Trophoblast cell (in vitro differentiated cells and primary cell): ENCODE measurements at regions not wholly inside any gene's neighbourhood (a gene's known extent, or its start where the extent isn't known, plus 50 kb on each side); places are given as distances from the start of the nearest gene placed in this dataset.
"Not testable (repeated sequence)": the region's sequence is repeated elsewhere in the genome, so short reads cannot be mapped to it uniquely, and the experiment has no call there.

Source experiments
- DNase-seq, 2 donors: peaks; one replicate each; pipeline ENCODE4 v3.0.0-alpha.2; 2016
- H2AFZ ChIP-seq: 2 replicates; pipeline ENCODE4 v1.6.1; 2013; ENCODE audit warnings: low read length, moderate library complexity, mild to moderate bottlenecking; ENCODE audit not compliant: insufficient read depth, poor library complexity
- H2AK5ac ChIP-seq: 2 replicates; pipeline ENCODE4 v1.6.1; 2013; ENCODE audit warnings: mild to moderate bottlenecking, low read length
- H2BK120ac ChIP-seq: 2 replicates; pipeline ENCODE4 v1.6.1; 2013; ENCODE audit warnings: low read length, mild to moderate bottlenecking, moderate library complexity; ENCODE audit not compliant: insufficient read depth, poor library complexity
- H2BK12ac ChIP-seq: 2 replicates; pipeline ENCODE4 v1.6.1; 2013; ENCODE audit warnings: mild to moderate bottlenecking, low read length, moderate library complexity
- H2BK5ac ChIP-seq: 2 replicates; pipeline ENCODE4 v1.6.1; 2013; ENCODE audit warnings: low read length, low read depth, moderate library complexity, mild to moderate bottlenecking; ENCODE audit not compliant: poor library complexity
- H3K14ac ChIP-seq: 2 replicates; pipeline ENCODE4 v1.6.1; 2013; ENCODE audit warnings: mild to moderate bottlenecking, low read length
- H3K18ac ChIP-seq: 2 replicates; pipeline ENCODE4 v1.6.1; 2013; ENCODE audit warnings: mild to moderate bottlenecking, low read length
- H3K23ac ChIP-seq: 2 replicates; pipeline ENCODE4 v1.6.1; 2013; ENCODE audit warnings: low read length
- H3K27ac ChIP-seq: 2 replicates; pipeline ENCODE4 v1.5.1; 2013; ENCODE audit warnings: low read depth, mild to moderate bottlenecking, inconsistent platforms, low read length, moderate library complexity
- H3K27me3 ChIP-seq: 2 replicates; pipeline ENCODE4 v1.6.1; 2013; ENCODE audit warnings: inconsistent platforms, mild to moderate bottlenecking, low read length, moderate library complexity; ENCODE audit not compliant: insufficient read depth
- H3K36me3 ChIP-seq, 2 experiments: 1 replicate in 1 of 2; 2 replicates in 1 of 2; pipeline ENCODE4 v1.6.1; 2013; ENCODE audit warnings: low read length in 2 of 2, mild to moderate bottlenecking in 2 of 2, moderate library complexity in 1 of 2; ENCODE audit not compliant: insufficient read depth in 2 of 2, control insufficient read depth in 1 of 2
- H3K4ac ChIP-seq: 2 replicates; pipeline ENCODE4 v1.6.1; 2013; ENCODE audit warnings: low read depth, mild to moderate bottlenecking, low read length, moderate library complexity
- H3K4me1 ChIP-seq, 2 experiments: 1 replicate in 1 of 2; 2 replicates in 1 of 2; pipeline ENCODE4 v1.6.1; 2013; ENCODE audit warnings: low read length in 2 of 2, mild to moderate bottlenecking in 2 of 2, moderate library complexity in 1 of 2; ENCODE audit not compliant: insufficient read depth in 2 of 2, control insufficient read depth in 1 of 2
- H3K4me2 ChIP-seq: 2 replicates; pipeline ENCODE4 v1.6.1; 2013; ENCODE audit warnings: inconsistent platforms, mild to moderate bottlenecking, low read length, moderate library complexity
- H3K4me3 ChIP-seq: 2 replicates; pipeline ENCODE4 v1.5.1; 2013; ENCODE audit warnings: mild to moderate bottlenecking, low read depth, low read length, inconsistent platforms
- H3K79me1 ChIP-seq: one replicate; pipeline ENCODE4 v1.6.1; 2013; ENCODE audit warnings: low read length
- H3K79me2 ChIP-seq: 2 replicates; pipeline ENCODE4 v1.6.1; 2013; ENCODE audit warnings: low read length, mild to moderate bottlenecking; ENCODE audit not compliant: control insufficient read depth, insufficient read depth, poor library complexity
- H3K9ac ChIP-seq: 2 replicates; pipeline ENCODE4 v1.6.1; 2013; ENCODE audit warnings: mild to moderate bottlenecking, low read length
- H3K9me3 ChIP-seq: 2 replicates; pipeline ENCODE4 v1.6.1; 2013; ENCODE audit warnings: low read depth, mild to moderate bottlenecking, control low read depth, inconsistent platforms, low read length; ENCODE audit not compliant: insufficient read depth
- H4K12ac ChIP-seq: 2 replicates; pipeline ENCODE4 v1.6.1; 2013; ENCODE audit warnings: low read depth, mild to moderate bottlenecking, low read length, moderate library complexity
- H4K8ac ChIP-seq: 2 replicates; pipeline ENCODE4 v1.6.1; 2013; ENCODE audit warnings: low read depth, mild to moderate bottlenecking, low read length, moderate library complexity
- H4K91ac ChIP-seq: one replicate; pipeline ENCODE4 v1.6.1; 2013; ENCODE audit warnings: low read depth, mild to moderate bottlenecking, low read length, moderate library complexity
- WGBS: extraction: QIAGEN DNeasy Blood & Tissue Kit; methylation state at CpG from one replicate; pipeline ENCODE4 v1.1.7; 2013; ENCODE audit warnings: missing lambda C conversion rate; ENCODE audit not compliant: insufficient read length, insufficient coverage; ENCODE audit errors: extremely low coverage; 5-methylcytosine and 5-hydroxymethylcytosine counted together

GRCh38 chrX:144197057-144197456, 313.2 kb downstream of the UBE2NL start:
- not testable (repeated sequence) for H3K23ac ChIP-seq, H3K9me3 ChIP-seq, H4K91ac ChIP-seq, H2BK5ac ChIP-seq, H3K79me2 ChIP-seq, H3K4me2 ChIP-seq, H3K18ac ChIP-seq, H3K4me3 ChIP-seq, H2BK120ac ChIP-seq, H3K4ac ChIP-seq, H3K14ac ChIP-seq, H3K4me1 ChIP-seq, H3K9ac ChIP-seq, H3K27me3 ChIP-seq, H2BK12ac ChIP-seq, H4K12ac ChIP-seq, H4K8ac ChIP-seq, H2AFZ ChIP-seq, H2AK5ac ChIP-seq, H3K79me1 ChIP-seq, H3K36me3 ChIP-seq, DNase-seq, H3K27ac ChIP-seq
- no CpG with 5 or more reads among the region's 3 CpGs for WGBS

GRCh38 chrX:144202726-144203125, 318.9 kb downstream of the UBE2NL start:
- not testable (repeated sequence) for H3K14ac ChIP-seq, H2BK120ac ChIP-seq, H3K9ac ChIP-seq, H4K8ac ChIP-seq, H3K23ac ChIP-seq, H4K12ac ChIP-seq, H2BK5ac ChIP-seq, H2AFZ ChIP-seq, H3K36me3 ChIP-seq, H3K18ac ChIP-seq, H3K4me2 ChIP-seq, H2AK5ac ChIP-seq, H3K4ac ChIP-seq, H4K91ac ChIP-seq, H3K27ac ChIP-seq, H3K4me1 ChIP-seq, H3K79me2 ChIP-seq, H3K4me3 ChIP-seq, H2BK12ac ChIP-seq, H3K79me1 ChIP-seq, H3K27me3 ChIP-seq, H3K9me3 ChIP-seq, DNase-seq
- WGBS = no CpG with 5 or more reads among the region's 2 CpGs

GRCh38 chrX:144208360-144209024, 324.6 kb downstream of the UBE2NL start:
- not testable (repeated sequence) for H3K79me2 ChIP-seq, H3K4me1 ChIP-seq, H4K12ac ChIP-seq, H4K91ac ChIP-seq, H3K4ac ChIP-seq, H2AK5ac ChIP-seq, H3K4me3 ChIP-seq, H3K27ac ChIP-seq, H2BK12ac ChIP-seq, H3K27me3 ChIP-seq, H3K14ac ChIP-seq, H2BK120ac ChIP-seq, H3K79me1 ChIP-seq, H3K4me2 ChIP-seq, H3K9ac ChIP-seq, H3K36me3 ChIP-seq, DNase-seq, H3K23ac ChIP-seq, H3K9me3 ChIP-seq, H4K8ac ChIP-seq, H2AFZ ChIP-seq, H2BK5ac ChIP-seq, H3K18ac ChIP-seq
- no CpG with 5 or more reads among the region's 6 CpGs for WGBS

GRCh38 chrX:144214651-144215050, 330.8 kb downstream of the UBE2NL start:
- no peak overlapping the region for H3K9ac ChIP-seq
- no peak overlapping the region for H2AK5ac ChIP-seq
- no peak overlapping the region for H4K91ac ChIP-seq
- H3K18ac ChIP-seq = no peak overlapping the region
- no peaks in the 10 kb centered on the region for H3K27me3 ChIP-seq
- no peak for DNase-seq
- no peak overlapping the region for H4K8ac ChIP-seq
- no peak overlapping the region for H2BK5ac ChIP-seq
- no peak overlapping the region for H4K12ac ChIP-seq
- H3K4me3 ChIP-seq = no peak overlapping the region
- H3K4me1 ChIP-seq = no peaks in the 10 kb centered on the region
- H3K23ac ChIP-seq = no peak overlapping the region
- H3K4ac ChIP-seq = no peak overlapping the region
- H3K4me2 ChIP-seq = no peak overlapping the region
- H3K79me1 ChIP-seq = no peaks in the 10 kb centered on the region
- no peaks in the 10 kb centered on the region for H3K36me3 ChIP-seq
- no peak overlapping the region for H2BK120ac ChIP-seq
- H2AFZ ChIP-seq = no peak overlapping the region
- no peak overlapping the region for H2BK12ac ChIP-seq
- H3K9me3 ChIP-seq = no peaks in the 10 kb centered on the region
- H3K27ac ChIP-seq = no peak overlapping the region
- no peaks in the 10 kb centered on the region for H3K79me2 ChIP-seq
- no peak overlapping the region for H3K14ac ChIP-seq
